Fibroblast of lung (primary cell): ENCODE measurements at regions not wholly inside any gene's neighbourhood (a gene's known extent, or its start where the extent isn't known, plus 50 kb on each side); places are given as distances from the start of the nearest gene placed in this dataset.

Source experiments
- DNase-seq, 2 donors: peaks; one replicate each; pipeline versions ENCODE4 v3.0.0 to v3.0.0-alpha.2; 2010; ENCODE audit warnings: low read depth in 2 of 2
- H2AFZ ChIP-seq: 2 replicates; pipeline ENCODE4 v1.5.1; 2012; ENCODE audit warnings: low read length, control low read depth, inconsistent platforms
- H3K27ac ChIP-seq: 2 replicates; pipeline ENCODE4 v1.5.1; 2011; ENCODE audit warnings: low read length, control low read depth; ENCODE audit not compliant: insufficient read depth
- H3K27me3 ChIP-seq: 2 replicates; pipeline ENCODE4 v1.5.1; 2011; ENCODE audit warnings: mild to moderate bottlenecking, low read length; ENCODE audit not compliant: control insufficient read depth, insufficient read depth
- H3K36me3 ChIP-seq: 2 replicates; pipeline ENCODE4 v1.5.1; 2011; ENCODE audit warnings: low read length; ENCODE audit not compliant: control insufficient read depth, insufficient read depth
- H3K4me1 ChIP-seq: 2 replicates; pipeline ENCODE4 v1.5.1; 2011; ENCODE audit warnings: low read length; ENCODE audit not compliant: control insufficient read depth, insufficient read depth; ENCODE audit errors: extremely low read depth
- H3K4me2 ChIP-seq: 2 replicates; pipeline ENCODE4 v1.5.1; 2011; ENCODE audit warnings: low read length, control low read depth; ENCODE audit not compliant: insufficient read depth; ENCODE audit errors: extremely low read depth
- H3K4me3 ChIP-seq, 4 experiments: fragments of 200-600 bp in 1 of 4; sonication (generic) in 1 of 4; replicated peaks in 1 of 4; 2 replicates each; pipeline ENCODE4 v1.5.1; 2011 to 2016; ENCODE audit warnings: low read length in 4 of 4, low read depth in 3 of 4, mild to moderate bottlenecking in 3 of 4, control low read depth in 2 of 4, inconsistent platforms in 1 of 4, mixed read lengths in 1 of 4; ENCODE audit not compliant: insufficient read depth in 1 of 4; ENCODE audit errors: control extremely low read depth in 1 of 4
- H3K79me2 ChIP-seq: 2 replicates; pipeline ENCODE4 v1.5.1; 2012; ENCODE audit warnings: mild to moderate bottlenecking, low read length, inconsistent platforms; ENCODE audit not compliant: control insufficient read depth, insufficient read depth
- H3K9ac ChIP-seq: 2 replicates; pipeline ENCODE4 v1.5.1; 2011; ENCODE audit warnings: mild to moderate bottlenecking, low read length, control low read depth; ENCODE audit not compliant: insufficient read depth
- H3K9me3 ChIP-seq: 2 replicates; pipeline ENCODE4 v1.5.1; 2012; ENCODE audit warnings: low read depth, low read length; ENCODE audit not compliant: control insufficient read depth, insufficient read depth
- H4K20me1 ChIP-seq: 2 replicates; pipeline ENCODE4 v1.5.1; 2011; ENCODE audit warnings: low read length; ENCODE audit not compliant: control insufficient read depth, insufficient read depth; ENCODE audit errors: extremely low read depth
- EZH2 ChIP-seq: IDR thresholded peaks from 2 replicates; pipeline ENCODE4 v1.5.1; 2012; ENCODE audit warnings: low read length, control low read depth, mild to moderate bottlenecking; ENCODE audit errors: missing control alignments
- TF ChIP-seq, protein P1 (sequence below), 2 donors: IDR thresholded peaks in 1 of 2; conservative IDR thresholded peaks in 1 of 2; 1 replicate in 1 of 2; 2 replicates in 1 of 2; pipeline ENCODE4 v1.5.1; 2011 to 2012; ENCODE audit warnings: low read length in 2 of 2, control low read depth in 1 of 2, inconsistent platforms in 1 of 2, low read depth in 1 of 2, mild to moderate bottlenecking in 1 of 2

DNA sequence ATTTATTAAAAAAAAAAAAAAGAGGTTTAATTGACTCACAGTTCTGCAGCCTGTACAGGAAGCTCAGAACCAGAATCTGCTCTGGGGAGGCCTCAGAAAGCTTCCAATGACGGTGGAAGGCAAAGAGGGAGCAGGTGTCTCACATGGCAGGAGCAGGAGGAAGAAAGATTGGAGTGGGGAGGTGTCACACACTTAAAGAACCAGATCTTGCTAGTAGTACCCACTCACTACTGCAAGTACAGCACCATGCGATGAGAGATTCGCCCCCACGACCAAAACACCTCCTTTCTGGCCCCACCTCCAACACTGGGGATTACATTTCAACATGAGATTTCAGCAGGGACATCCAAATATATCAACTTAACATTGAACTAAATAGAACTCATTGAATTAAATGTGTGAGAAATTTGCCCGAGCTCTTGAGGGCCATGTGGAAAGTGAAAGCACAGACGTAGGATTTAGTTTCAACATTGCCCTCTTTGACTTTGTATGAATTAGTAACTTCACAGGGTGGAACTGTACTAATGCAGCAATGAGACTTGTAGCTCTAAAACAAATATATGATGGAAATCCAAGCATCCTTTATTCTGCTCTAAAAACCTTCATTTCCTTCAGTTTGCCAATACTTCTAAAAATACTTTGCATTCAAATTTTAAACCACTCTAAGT, 628.2 kb downstream of the FAM181B start:
- no peak for DNase-seq
- H3K4me2 ChIP-seq: no peak overlapping the region
- TF ChIP-seq EZH2: no peak
- TF ChIP-seq, protein P1, sequence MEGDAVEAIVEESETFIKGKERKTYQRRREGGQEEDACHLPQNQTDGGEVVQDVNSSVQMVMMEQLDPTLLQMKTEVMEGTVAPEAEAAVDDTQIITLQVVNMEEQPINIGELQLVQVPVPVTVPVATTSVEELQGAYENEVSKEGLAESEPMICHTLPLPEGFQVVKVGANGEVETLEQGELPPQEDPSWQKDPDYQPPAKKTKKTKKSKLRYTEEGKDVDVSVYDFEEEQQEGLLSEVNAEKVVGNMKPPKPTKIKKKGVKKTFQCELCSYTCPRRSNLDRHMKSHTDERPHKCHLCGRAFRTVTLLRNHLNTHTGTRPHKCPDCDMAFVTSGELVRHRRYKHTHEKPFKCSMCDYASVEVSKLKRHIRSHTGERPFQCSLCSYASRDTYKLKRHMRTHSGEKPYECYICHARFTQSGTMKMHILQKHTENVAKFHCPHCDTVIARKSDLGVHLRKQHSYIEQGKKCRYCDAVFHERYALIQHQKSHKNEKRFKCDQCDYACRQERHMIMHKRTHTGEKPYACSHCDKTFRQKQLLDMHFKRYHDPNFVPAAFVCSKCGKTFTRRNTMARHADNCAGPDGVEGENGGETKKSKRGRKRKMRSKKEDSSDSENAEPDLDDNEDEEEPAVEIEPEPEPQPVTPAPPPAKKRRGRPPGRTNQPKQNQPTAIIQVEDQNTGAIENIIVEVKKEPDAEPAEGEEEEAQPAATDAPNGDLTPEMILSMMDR (conservative IDR thresholded peaks at IDR 0.05 in 1 of 2, IDR thresholded peaks at IDR 0.05 in 1 of 2; ENCODE audit: low read depth in 1 of 2, low read length in 2 of 2): no peak

DNA sequence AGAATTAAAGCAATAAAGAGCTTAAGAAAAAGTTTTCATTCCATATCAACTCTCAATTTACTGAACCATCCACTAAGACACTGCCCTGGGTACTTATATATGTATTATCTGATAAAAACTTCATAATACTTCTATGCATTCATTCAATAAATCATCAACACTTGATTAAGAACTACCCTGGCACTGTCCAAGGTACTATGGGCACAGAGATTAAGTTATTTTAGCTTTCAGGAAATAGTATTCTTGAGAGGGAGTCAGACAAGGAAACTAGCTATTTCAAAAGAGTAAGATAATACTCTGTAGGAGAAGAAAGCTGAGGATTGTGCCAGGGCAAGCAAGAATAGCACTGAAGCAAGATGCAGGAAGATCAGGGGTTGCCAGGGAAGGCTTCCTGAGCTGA, 640.8 kb downstream of the FAM181B start:
- no peak overlapping the region for H3K27ac ChIP-seq
- no peaks in the 10 kb centered on the region for H3K9me3 ChIP-seq
- no peak overlapping the region for H2AFZ ChIP-seq
- no peak for DNase-seq
- no peaks in the 10 kb centered on the region for H3K36me3 ChIP-seq
- H3K4me1 ChIP-seq: no peaks in the 10 kb centered on the region
- no peak for TF ChIP-seq EZH2
- TF ChIP-seq, protein P1 (conservative IDR thresholded peaks at IDR 0.05 in 1 of 2, IDR thresholded peaks at IDR 0.05 in 1 of 2; ENCODE audit: low read depth in 1 of 2, low read length in 2 of 2): no peak
- H3K27me3 ChIP-seq: no peaks in the 10 kb centered on the region
- no peak overlapping the region for H3K4me2 ChIP-seq
- H3K4me3 ChIP-seq: no peak overlapping the region
- H3K79me2 ChIP-seq: no peaks in the 10 kb centered on the region
- H4K20me1 ChIP-seq: no peaks in the 10 kb centered on the region
- H3K9ac ChIP-seq: no peak overlapping the region

More for the DNA sequence above, 628.2 kb downstream of the FAM181B start:
- Histone ChIP-seq H3K9ac (no peak overlapping the region), H3K4me1 (no peaks in the 10 kb centered on the region), H3K4me3 (no peak overlapping the region), H3K79me2 (no peaks in the 10 kb centered on the region), H3K27me3 (no peaks in the 10 kb centered on the region), H3K9me3 (no peaks in the 10 kb centered on the region), H2AFZ (no peak overlapping the region), H3K27ac (no peak overlapping the region), H3K36me3 (no peaks in the 10 kb centered on the region), H4K20me1 (no peaks in the 10 kb centered on the region)

DNA sequence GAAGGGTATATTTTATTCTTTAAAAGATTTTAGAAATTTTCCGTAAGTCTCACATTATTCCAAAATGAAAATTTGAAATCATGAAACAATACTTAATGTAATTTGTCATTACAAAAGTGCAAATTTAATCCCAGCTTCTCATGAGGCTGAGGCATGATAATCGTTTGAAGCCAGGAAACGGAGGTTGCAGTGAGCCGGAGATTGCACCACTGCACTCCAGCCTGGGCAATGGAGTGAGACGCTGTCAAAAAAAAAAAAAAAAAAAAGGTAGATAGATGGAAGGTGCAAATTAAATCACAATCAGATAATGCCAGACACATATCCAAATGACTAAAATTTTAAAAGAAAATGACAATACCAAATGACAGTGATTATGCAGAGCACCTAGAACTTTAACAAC, 644.2 kb downstream of the FAM181B start:
- Histone ChIP-seq H3K4me2 (no peak overlapping the region), H4K20me1 (no peaks in the 10 kb centered on the region), H3K9ac (no peak overlapping the region), H3K27me3 (no peaks in the 10 kb centered on the region), H3K4me3 (no peak overlapping the region), H3K9me3 (no peaks in the 10 kb centered on the region), H2AFZ (no peak overlapping the region), H3K79me2 (no peaks in the 10 kb centered on the region), H3K27ac (no peak overlapping the region), H3K36me3 (no peaks in the 10 kb centered on the region), H3K4me1 (no peaks in the 10 kb centered on the region)
- TF ChIP-seq, protein P1 (conservative IDR thresholded peaks at IDR 0.05 in 1 of 2, IDR thresholded peaks at IDR 0.05 in 1 of 2; ENCODE audit: low read depth in 1 of 2, low read length in 2 of 2): no peak
- DNase-seq: no peak
